ENCODE measurements at regions not wholly inside any gene's neighbourhood (a gene's known extent, or its start where the extent isn't known, plus 50 kb on each side); places are given as distances from the start of the nearest gene placed in this dataset.

DNA sequence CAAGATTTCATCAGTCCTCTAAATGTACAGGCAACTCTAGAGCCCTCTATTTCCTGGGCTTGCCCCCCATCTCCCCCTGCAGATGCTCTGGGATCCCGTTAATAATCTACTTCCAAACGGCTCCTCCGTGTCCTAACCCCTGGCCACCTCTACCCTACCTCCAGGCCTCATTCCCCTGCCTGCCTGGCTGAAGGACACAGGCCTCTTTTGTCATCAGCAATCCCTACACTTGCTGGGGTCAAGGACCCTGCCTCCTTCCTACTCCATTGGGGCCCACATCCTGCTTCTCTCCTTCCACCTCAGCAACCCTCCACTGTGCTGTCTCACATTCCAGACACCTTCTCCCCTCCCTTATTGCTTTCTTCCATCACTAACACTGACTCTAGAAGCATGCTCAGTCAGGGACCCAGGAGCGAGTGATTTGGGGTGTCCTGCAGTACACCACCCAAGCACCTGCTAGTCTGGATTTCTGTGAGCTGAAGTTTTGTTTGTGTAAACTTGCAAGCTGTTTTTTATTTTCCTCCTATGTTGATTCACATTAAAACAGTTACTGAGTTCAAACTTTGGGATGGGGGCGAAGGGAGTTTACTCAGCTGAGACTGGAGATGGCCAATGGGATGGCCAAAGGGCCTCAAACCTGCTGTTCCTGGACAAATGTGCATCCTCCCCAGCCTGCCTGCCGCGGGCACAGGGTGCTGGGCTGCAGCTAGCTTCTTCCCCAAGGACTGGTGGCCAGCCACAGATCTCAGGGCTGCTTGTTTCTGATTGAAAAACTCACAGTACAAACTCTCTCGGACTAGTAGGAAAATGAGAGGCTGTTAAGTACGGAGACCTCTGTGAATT is 314.7 kb downstream of the FOXO1 start:
- intact Hi-C loops (cut with DNase I; ENCODE audit: low total_unique reads): no loop called here
- peak overlapping the region; percentile 29 to 77 for H3K27ac ChIP-seq
- H3K9me3 ChIP-seq: no peaks in the 10 kb centered on the region
- no peaks in the 10 kb centered on the region for H3K4me1 ChIP-seq
- H3K27me3 ChIP-seq: no peaks in the 10 kb centered on the region
- no peak overlapping the region for H3K4me3 ChIP-seq
- TF ChIP-seq POLR2A (IDR thresholded peaks at IDR 0.05) (no peak), POLR2AphosphoS5 (IDR thresholded peaks at IDR 0.05) (no peak)
- TF ChIP-seq, protein P1, sequence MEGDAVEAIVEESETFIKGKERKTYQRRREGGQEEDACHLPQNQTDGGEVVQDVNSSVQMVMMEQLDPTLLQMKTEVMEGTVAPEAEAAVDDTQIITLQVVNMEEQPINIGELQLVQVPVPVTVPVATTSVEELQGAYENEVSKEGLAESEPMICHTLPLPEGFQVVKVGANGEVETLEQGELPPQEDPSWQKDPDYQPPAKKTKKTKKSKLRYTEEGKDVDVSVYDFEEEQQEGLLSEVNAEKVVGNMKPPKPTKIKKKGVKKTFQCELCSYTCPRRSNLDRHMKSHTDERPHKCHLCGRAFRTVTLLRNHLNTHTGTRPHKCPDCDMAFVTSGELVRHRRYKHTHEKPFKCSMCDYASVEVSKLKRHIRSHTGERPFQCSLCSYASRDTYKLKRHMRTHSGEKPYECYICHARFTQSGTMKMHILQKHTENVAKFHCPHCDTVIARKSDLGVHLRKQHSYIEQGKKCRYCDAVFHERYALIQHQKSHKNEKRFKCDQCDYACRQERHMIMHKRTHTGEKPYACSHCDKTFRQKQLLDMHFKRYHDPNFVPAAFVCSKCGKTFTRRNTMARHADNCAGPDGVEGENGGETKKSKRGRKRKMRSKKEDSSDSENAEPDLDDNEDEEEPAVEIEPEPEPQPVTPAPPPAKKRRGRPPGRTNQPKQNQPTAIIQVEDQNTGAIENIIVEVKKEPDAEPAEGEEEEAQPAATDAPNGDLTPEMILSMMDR (IDR thresholded peaks at IDR 0.05): no peak
- DNase-seq (ENCODE audit: low spot score in 2 of 2): no peak
- H3K36me3 ChIP-seq: no peaks in the 10 kb centered on the region

DNA sequence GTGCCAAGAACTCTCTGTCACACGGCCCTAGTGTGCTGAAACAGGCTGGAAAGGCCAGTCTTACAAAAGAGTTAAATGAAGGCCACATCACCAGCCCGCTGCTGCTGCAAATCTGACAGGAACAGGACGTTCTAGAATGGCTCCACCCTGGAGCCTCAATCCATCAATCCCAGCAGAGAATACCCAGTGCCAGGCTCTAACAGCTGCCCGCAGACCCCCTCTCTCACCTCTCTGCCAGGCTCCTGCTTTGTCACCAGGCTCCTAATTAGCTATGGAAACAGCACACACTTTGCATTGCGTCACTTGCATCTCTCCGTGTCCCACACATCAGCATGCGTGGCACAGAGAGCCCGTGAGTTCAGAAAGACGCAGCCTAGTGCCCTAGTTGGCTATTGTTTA is 314.1 kb downstream of the FOXO1 start:
- peak overlapping the region; percentile 29 to 77 for H3K27ac ChIP-seq
- H3K36me3 ChIP-seq: no peaks in the 10 kb centered on the region
- no peak overlapping the region for H3K4me3 ChIP-seq
- TF ChIP-seq, protein P1 (IDR thresholded peaks at IDR 0.05): no peak
- TF ChIP-seq POLR2AphosphoS5 (IDR thresholded peaks at IDR 0.05) (peak in 1 of 3 donors; percentile 60), POLR2A (IDR thresholded peaks at IDR 0.05) (no peak)
- no peaks in the 10 kb centered on the region for H3K9me3 ChIP-seq
- H3K27me3 ChIP-seq: no peaks in the 10 kb centered on the region
- no peak for DNase-seq (ENCODE audit: low spot score in 2 of 2)
- no peaks in the 10 kb centered on the region for H3K4me1 ChIP-seq
- intact Hi-C loops (cut with DNase I; ENCODE audit: low total_unique reads): no loop called here

DNA sequence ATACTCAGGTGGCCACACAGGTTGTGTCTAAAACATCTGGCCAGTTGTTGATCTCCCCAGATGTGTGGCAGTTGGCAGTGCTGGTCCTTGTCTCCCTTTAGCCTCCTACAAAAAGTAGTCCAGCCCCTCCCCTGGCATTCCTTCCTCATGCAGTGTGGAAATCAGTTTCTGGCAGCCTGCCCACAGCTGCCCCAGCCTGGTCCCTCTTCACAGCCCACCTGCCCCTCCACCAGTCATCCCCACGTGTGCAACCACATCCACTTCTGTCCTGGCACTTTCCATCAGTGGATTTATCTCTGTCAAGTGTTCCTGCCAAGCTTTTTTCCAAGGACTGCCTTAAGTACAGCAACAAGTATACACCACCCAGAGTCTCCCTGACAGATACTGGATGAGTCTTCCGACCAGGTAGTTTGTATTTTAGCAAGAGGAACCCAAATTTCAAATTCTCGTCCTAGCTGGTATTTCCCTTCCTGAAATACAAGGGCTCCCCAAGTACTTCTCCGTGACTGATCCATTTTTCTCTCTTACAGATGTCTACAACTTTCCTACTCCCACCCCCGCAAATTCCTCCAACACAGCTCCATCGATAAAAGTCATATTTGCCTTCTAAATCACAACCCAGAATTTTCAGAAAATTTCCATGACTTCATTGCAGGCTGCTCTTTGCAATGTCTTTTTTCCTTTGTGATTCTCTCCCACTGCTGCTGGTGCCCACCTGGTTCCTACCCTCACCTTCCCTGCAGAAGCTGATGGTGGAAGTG is 313.5 kb downstream of the FOXO1 start:
- Histone ChIP-seq H3K27me3 (no peaks in the 10 kb centered on the region), H3K27ac (peak overlapping the region; percentile 29 to 77), H3K9me3 (no peaks in the 10 kb centered on the region), H3K4me1 (no peaks in the 10 kb centered on the region), H3K36me3 (no peaks in the 10 kb centered on the region), H3K4me3 (no peak overlapping the region)
- no peak for DNase-seq (ENCODE audit: low spot score in 2 of 2)
- TF ChIP-seq, protein P1 (IDR thresholded peaks at IDR 0.05): no peak
- TF ChIP-seq POLR2AphosphoS5 (IDR thresholded peaks at IDR 0.05) (no peak), POLR2A (IDR thresholded peaks at IDR 0.05) (no peak)
- intact Hi-C loops (cut with DNase I; ENCODE audit: low total_unique reads): no loop called here

DNA sequence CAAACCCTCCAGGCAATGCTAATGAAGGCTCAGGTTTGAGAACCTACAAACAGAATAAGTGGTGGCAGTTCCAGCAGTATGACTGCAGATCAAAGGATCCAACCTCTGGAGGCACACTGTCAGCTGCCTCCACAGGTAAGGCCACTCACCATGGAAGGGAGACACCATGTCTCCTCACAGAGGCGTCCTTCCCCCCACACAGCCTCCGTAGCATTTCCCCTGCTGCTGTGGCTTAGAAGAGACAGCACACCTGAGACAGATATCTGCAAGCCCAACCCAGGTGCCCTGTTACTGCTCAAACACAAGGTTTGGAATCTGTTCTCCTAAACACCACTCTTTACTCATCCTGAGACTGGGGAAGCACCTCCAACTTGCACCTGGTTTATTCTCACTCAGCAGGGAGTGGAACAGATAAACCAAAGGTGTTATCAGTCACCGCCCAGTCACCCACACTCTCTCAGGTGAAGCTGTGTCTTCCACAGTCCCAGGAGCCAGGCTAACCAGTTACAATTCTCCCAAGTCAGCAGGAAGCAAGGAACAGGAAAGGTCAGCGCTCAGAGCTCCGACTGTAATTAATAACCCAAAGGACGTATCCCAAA is 311.2 kb downstream of the FOXO1 start:
- Histone ChIP-seq H3K27me3 (no peaks in the 10 kb centered on the region), H3K9me3 (no peaks in the 10 kb centered on the region), H3K4me3 (no peak overlapping the region), H3K4me1 (no peaks in the 10 kb centered on the region), H3K27ac (no peak overlapping the region), H3K36me3 (no peaks in the 10 kb centered on the region)
- TF ChIP-seq POLR2A (IDR thresholded peaks at IDR 0.05) (no peak), POLR2AphosphoS5 (IDR thresholded peaks at IDR 0.05) (no peak)
- TF ChIP-seq, protein P1 (IDR thresholded peaks at IDR 0.05): no peak
- intact Hi-C loops (cut with DNase I; ENCODE audit: low total_unique reads): no loop called here
- no peak for DNase-seq (ENCODE audit: low spot score in 2 of 2)

Measured in breast epithelium (tissue), 4 donors.